Stomach (tissue), 4 donors: ENCODE measurements at regions not wholly inside any gene's neighbourhood (a gene's known extent, or its start where the extent isn't known, plus 50 kb on each side); places are given as distances from the start of the nearest gene placed in this dataset.

Source experiments
- CTCF ChIP-seq, 7 experiments: fragments of 450-650 bp in 4 of 7; fragments of 200-600 bp in 3 of 7; sonication (generic) in 3 of 7; IDR thresholded peaks; one replicate each; pipeline ENCODE4 v1.5.1; 2016 to 2019; ENCODE audit warnings: antibody characterized with exemption in 7 of 7, control low read depth in 2 of 7, mild to moderate bottlenecking in 1 of 7
- EP300 ChIP-seq: sonication (generic); formaldehyde crosslinking; IDR thresholded peaks from one replicate; pipeline ENCODE4 v1.6.1; 2017; ENCODE audit warnings: antibody characterized with exemption
- POLR2A ChIP-seq, 4 donors: fragments of 450-650 bp; IDR thresholded peaks; one replicate each; pipeline ENCODE4 v1.6.1; 2016; ENCODE audit warnings: antibody characterized with exemption in 4 of 4, control low read depth in 2 of 4, mild to moderate bottlenecking in 1 of 4, moderate library complexity in 1 of 4

- no peak for TF ChIP-seq POLR2A (IDR thresholded peaks at IDR 0.05)
- no peak for TF ChIP-seq EP300
- no peak for TF ChIP-seq CTCF (IDR thresholded peaks at IDR 0.05)
Observed at GRCh38 chr2:200095436-200095835, 140.1 kb downstream of the MAIP1 start.
